Epithelial cell of proximal tubule (primary cell): ENCODE measurements at regions not wholly inside any gene's neighbourhood (a gene's known extent, or its start where the extent isn't known, plus 50 kb on each side); places are given as distances from the start of the nearest gene placed in this dataset.

Experiments used
- DNase-seq: peaks from one replicate; pipeline ENCODE4 v3.0.0-alpha.2; 2011; ENCODE audit warnings: low read depth
- H3K4me3 ChIP-seq: 2 replicates; pipeline ENCODE4 v1.5.1; 2011; ENCODE audit warnings: low read depth, mild to moderate bottlenecking, low read length
- TF ChIP-seq, protein P1 (sequence below): conservative IDR thresholded peaks from 2 replicates; pipeline ENCODE4 v1.5.1; 2012; ENCODE audit warnings: low read depth, mild to moderate bottlenecking, low read length

DNA sequence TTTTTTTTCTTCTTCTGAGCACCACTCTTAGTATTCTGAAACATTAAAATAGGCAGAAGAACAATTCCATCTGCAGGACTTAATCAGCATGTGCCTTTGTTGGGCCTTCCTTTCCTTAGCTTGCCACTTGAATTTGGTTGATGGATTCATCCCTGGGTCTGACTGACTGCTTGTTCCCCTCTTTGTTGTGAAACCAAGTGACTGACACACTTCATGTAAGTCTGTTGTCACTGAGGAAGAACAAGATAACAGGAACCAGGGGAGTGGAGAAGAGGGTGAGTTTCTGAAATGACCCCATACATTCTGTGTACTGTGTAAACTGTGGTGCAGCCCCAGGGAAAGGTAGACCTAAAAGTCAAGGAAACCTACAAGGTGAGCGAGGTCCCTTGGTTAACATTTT lies 188.7 kb upstream of the TBC1D5 start:
- no peak overlapping the region for H3K4me3 ChIP-seq
- DNase-seq, result no peak
- TF ChIP-seq, protein P1, sequence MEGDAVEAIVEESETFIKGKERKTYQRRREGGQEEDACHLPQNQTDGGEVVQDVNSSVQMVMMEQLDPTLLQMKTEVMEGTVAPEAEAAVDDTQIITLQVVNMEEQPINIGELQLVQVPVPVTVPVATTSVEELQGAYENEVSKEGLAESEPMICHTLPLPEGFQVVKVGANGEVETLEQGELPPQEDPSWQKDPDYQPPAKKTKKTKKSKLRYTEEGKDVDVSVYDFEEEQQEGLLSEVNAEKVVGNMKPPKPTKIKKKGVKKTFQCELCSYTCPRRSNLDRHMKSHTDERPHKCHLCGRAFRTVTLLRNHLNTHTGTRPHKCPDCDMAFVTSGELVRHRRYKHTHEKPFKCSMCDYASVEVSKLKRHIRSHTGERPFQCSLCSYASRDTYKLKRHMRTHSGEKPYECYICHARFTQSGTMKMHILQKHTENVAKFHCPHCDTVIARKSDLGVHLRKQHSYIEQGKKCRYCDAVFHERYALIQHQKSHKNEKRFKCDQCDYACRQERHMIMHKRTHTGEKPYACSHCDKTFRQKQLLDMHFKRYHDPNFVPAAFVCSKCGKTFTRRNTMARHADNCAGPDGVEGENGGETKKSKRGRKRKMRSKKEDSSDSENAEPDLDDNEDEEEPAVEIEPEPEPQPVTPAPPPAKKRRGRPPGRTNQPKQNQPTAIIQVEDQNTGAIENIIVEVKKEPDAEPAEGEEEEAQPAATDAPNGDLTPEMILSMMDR, result no peak

DNA sequence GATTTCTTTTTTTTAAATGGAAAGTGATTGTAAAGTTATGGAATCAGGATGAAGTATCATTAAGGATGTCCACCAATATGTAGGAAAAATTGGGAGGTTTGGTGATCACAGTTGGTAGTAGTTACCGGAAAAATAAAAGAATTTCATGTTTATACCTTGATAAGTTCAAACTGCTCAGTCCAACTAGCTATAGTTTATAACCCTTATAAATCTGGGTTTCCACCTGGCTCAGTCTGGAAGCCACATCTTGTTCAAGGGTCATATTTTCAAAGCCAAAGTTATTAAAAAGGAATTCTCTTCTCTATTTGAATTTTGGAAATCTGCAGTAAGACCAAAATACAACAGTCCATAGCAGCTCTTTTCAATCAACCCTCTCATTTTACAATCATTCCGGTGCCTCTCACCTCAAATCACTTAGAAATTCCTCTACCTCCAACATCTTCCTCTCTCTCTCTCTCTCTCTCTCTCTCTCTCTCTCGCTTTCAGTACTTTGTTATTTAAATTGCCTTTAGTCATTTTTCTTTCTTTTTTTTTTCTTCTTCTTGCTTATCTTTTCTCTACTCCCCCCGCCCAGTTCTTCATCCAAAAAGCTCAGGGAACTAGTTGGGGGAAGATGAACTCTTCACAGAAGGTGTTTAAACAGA lies 186.2 kb upstream of the TBC1D5 start:
- H3K4me3 ChIP-seq, result no peak overlapping the region
- TF ChIP-seq, protein P1, result no peak
- DNase-seq, result no peak

DNA sequence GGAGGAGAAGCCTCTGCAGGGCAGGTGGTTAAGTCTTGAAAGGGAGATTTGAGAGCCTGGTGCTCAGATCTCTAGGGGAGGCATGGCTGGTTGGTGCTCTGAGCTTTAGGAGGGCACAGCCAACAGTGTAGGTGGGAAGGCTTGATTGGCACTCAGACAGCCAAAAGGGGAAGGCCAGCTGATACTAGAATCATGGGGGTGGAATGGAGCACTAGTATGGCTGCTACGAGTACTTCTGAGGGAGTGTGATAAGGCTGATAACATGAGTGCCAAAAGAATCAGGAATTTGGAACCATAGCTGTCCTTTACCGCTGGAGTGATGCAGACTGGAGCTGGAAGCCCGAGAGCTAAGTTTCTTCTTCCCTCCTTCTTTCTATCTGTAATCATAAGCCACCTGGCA lies 184.6 kb upstream of the TBC1D5 start:
- TF ChIP-seq, protein P1, result no peak
- DNase-seq, result no peak
- no peak overlapping the region for H3K4me3 ChIP-seq

DNA sequence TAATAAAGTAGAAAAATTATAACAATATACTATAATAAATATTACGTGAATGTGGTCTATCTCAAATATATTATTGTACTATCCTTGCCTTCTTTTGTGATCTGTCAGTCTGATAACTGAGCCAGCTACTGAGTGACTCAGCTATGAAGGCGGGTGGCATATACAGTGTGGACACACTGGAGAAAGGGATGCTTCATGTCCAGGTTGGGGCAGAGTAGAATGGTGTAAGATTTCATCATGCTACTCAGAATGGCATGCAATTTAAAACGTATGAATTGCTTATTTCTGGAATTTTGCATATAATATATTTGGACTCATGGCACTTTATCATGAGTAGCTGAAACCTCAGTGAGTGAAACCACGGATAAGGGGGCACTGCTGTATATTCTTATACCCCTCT lies 172.9 kb upstream of the TBC1D5 start:
- no peak for DNase-seq
- TF ChIP-seq, protein P1, result no peak
- H3K4me3 ChIP-seq, result no peak overlapping the region

DNA sequence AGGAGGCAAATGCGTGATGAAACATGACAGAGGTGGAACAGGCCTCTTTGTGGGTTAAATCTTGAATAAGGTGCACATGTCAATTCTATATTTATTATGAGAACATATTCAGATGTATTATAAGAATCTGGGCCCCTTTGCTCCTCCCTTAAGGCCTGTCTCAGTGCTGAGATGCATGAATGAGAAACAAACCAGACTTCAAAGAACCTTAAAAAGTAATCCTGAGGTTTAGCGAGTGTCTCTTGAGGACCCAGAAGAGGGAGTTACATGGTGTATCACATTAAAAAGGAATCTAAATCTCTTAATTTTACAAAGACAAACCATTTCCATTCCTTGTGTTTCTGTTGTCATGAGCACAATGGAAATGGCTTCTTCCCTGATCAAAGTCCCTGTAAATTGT lies 170.9 kb upstream of the TBC1D5 start:
- DNase-seq, result no peak
- TF ChIP-seq, protein P1, result no peak
- H3K4me3 ChIP-seq, result no peak overlapping the region

DNA sequence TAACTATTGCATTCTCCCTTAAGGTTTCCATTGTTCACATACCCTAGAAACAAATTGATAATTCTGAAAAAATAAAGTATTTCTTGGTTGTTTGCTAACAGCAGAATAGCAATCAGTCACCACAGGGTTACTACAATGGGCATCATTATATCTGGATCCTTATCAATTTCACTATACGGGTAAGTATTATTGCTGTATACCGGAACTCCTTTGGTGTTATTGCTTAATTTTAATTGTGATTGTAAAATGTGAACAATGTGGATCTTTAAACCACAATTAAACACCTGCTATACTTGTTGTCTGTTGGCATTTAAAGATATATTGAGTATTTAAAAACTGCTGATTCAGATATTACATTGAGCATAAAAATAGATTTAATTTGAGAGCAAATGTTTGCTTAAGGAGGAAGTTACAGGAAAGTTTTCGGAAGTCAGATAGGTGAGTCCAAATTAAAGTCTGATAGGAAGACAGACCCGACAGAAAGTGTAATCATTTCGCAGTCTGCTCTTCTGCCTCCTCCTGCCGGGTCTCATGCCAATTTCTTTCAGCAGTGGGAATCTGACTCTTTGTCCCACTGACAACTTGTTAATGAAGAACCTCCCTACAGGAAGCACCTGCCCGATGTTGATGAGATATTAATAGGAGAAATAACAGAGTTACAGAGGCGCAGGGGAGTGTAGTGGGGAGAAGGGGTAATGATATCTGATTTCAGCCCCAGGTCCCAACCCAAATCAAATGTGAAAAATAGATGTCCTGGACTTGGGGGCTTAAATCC lies 169.7 kb upstream of the TBC1D5 start:
- TF ChIP-seq, protein P1, result no peak
- no peak for DNase-seq
- no peak overlapping the region for H3K4me3 ChIP-seq

DNA sequence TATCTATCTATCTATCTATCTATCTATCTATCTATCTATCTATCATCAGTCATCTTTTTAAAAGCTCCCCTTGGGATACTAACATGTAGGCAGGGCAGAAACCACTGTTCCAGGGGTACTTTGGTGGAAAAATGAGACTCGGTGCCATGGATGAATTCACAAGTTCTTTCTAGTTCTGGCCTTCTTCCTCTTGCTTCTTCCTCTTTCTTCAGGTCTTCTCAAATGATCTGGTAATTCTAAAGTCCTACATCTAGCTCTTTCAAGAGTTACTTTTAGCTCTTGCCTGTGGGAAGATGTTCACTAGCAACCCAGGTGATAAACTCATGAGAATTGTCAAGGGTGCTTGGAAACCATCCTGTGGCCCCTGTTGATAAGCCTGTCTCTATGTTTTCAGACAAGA lies 168.5 kb upstream of the TBC1D5 start:
- H3K4me3 ChIP-seq, result no peak overlapping the region
- DNase-seq, result no peak
- TF ChIP-seq, protein P1, result no peak
